ENCODE measurements at regions not wholly inside any gene's neighbourhood (a gene's known extent, or its start where the extent isn't known, plus 50 kb on each side); places are given as distances from the start of the nearest gene placed in this dataset.
"Not testable (repeated sequence)": the region's sequence is repeated elsewhere in the genome, so short reads cannot be mapped to it uniquely, and the experiment has no call there.

GRCh38 chr12:93003531-93004239 is 74.6 kb upstream of the EEA1 start:
- no peak overlapping the region for H3K4me3 ChIP-seq (ENCODE audit: low read length)
- H3K27me3 ChIP-seq (ENCODE audit: control insufficient read depth, insufficient read depth, low read length), result no peaks in the 10 kb centered on the region
- no peaks in the 10 kb centered on the region for H3K36me3 ChIP-seq (ENCODE audit: insufficient read depth, low read length)
- no peak overlapping the region for H3K9ac ChIP-seq (ENCODE audit: low read depth, low read length)
- H3K4me2 ChIP-seq (ENCODE audit: low read length), result no peak overlapping the region
- H3K4me1 ChIP-seq (ENCODE audit: control insufficient read depth, insufficient read depth, low read length), result peaks cover 9% of the 10 kb centered on the region
- no peaks in the 10 kb centered on the region for H3K9me3 ChIP-seq (replicated peaks; ENCODE audit: low read length)

- no peak overlapping the region for H3K4me3 ChIP-seq (ENCODE audit: low read length)
- peaks cover 9% of the 10 kb centered on the region for H3K4me1 ChIP-seq (ENCODE audit: control insufficient read depth, insufficient read depth, low read length)
- H3K27me3 ChIP-seq (ENCODE audit: control insufficient read depth, insufficient read depth, low read length), result no peaks in the 10 kb centered on the region
- no peak overlapping the region for H3K9ac ChIP-seq (ENCODE audit: low read depth, low read length)
- no peak overlapping the region for H3K4me2 ChIP-seq (ENCODE audit: low read length)
- H3K9me3 ChIP-seq (replicated peaks; ENCODE audit: low read length), result no peaks in the 10 kb centered on the region
- no peaks in the 10 kb centered on the region for H3K36me3 ChIP-seq (ENCODE audit: insufficient read depth, low read length)
Measured at GRCh38 chr12:93005928-93006392, 76.9 kb upstream of the EEA1 start.

- no peaks in the 10 kb centered on the region for H3K9me3 ChIP-seq (replicated peaks; ENCODE audit: low read length)
- H3K4me3 ChIP-seq (ENCODE audit: low read length), result no peak overlapping the region
- H3K4me2 ChIP-seq (ENCODE audit: low read length), result no peak overlapping the region
- H3K36me3 ChIP-seq (ENCODE audit: insufficient read depth, low read length), result no peaks in the 10 kb centered on the region
- H3K9ac ChIP-seq (ENCODE audit: low read depth, low read length), result no peak overlapping the region
- no peaks in the 10 kb centered on the region for H3K27me3 ChIP-seq (ENCODE audit: control insufficient read depth, insufficient read depth, low read length)
- peaks cover 9% of the 10 kb centered on the region for H3K4me1 ChIP-seq (ENCODE audit: control insufficient read depth, insufficient read depth, low read length)
Measured at GRCh38 chr12:93006471-93007208, 77.5 kb upstream of the EEA1 start.

- H3K36me3 ChIP-seq (ENCODE audit: insufficient read depth, low read length), result no peaks in the 10 kb centered on the region
- H3K27me3 ChIP-seq (ENCODE audit: control insufficient read depth, insufficient read depth, low read length), result no peaks in the 10 kb centered on the region
- H3K9ac ChIP-seq (ENCODE audit: low read depth, low read length), result no peak overlapping the region
- no peak overlapping the region for H3K4me2 ChIP-seq (ENCODE audit: low read length)
- H3K9me3 ChIP-seq (replicated peaks; ENCODE audit: low read length), result no peaks in the 10 kb centered on the region
- H3K4me1 ChIP-seq (ENCODE audit: control insufficient read depth, insufficient read depth, low read length), result peaks cover 4% of the 10 kb centered on the region
- no peak overlapping the region for H3K4me3 ChIP-seq (ENCODE audit: low read length)
Measured at GRCh38 chr12:93007544-93007943, 78.4 kb upstream of the EEA1 start.

- Histone ChIP-seq H3K27me3 (ENCODE audit: control insufficient read depth, insufficient read depth, low read length) (no peaks in the 10 kb centered on the region), H3K9ac (ENCODE audit: low read depth, low read length) (no peak overlapping the region), H3K36me3 (ENCODE audit: insufficient read depth, low read length) (no peaks in the 10 kb centered on the region), H3K9me3 (replicated peaks; ENCODE audit: low read length) (no peaks in the 10 kb centered on the region), H3K4me1 (ENCODE audit: control insufficient read depth, insufficient read depth, low read length) (no peaks in the 10 kb centered on the region), H3K4me2 (ENCODE audit: low read length) (no peak overlapping the region), H3K4me3 (ENCODE audit: low read length) (no peak overlapping the region)
Measured at GRCh38 chr12:93008044-93008778, 79.1 kb upstream of the EEA1 start.

GRCh38 chr12:93008880-93009279 is 79.8 kb upstream of the EEA1 start:
- H3K4me1 ChIP-seq (ENCODE audit: control insufficient read depth, insufficient read depth, low read length); H3K9ac ChIP-seq (ENCODE audit: low read depth, low read length); H3K9me3 ChIP-seq (replicated peaks; ENCODE audit: low read length); H3K4me3 ChIP-seq (ENCODE audit: low read length); H3K36me3 ChIP-seq (ENCODE audit: insufficient read depth, low read length); H3K27me3 ChIP-seq (ENCODE audit: control insufficient read depth, insufficient read depth, low read length); H3K4me2 ChIP-seq (ENCODE audit: low read length): not testable (repeated sequence)

GRCh38 chr12:93009533-93009932 is 80.4 kb upstream of the EEA1 start:
- no peak overlapping the region for H3K9ac ChIP-seq (ENCODE audit: low read depth, low read length)
- H3K4me3 ChIP-seq (ENCODE audit: low read length), result no peak overlapping the region
- no peaks in the 10 kb centered on the region for H3K9me3 ChIP-seq (replicated peaks; ENCODE audit: low read length)
- no peaks in the 10 kb centered on the region for H3K36me3 ChIP-seq (ENCODE audit: insufficient read depth, low read length)
- no peaks in the 10 kb centered on the region for H3K4me1 ChIP-seq (ENCODE audit: control insufficient read depth, insufficient read depth, low read length)
- no peaks in the 10 kb centered on the region for H3K27me3 ChIP-seq (ENCODE audit: control insufficient read depth, insufficient read depth, low read length)
- no peak overlapping the region for H3K4me2 ChIP-seq (ENCODE audit: low read length)

GRCh38 chr12:93010461-93010860 is 81.4 kb upstream of the EEA1 start:
- H3K9ac ChIP-seq (ENCODE audit: low read depth, low read length), result no peak overlapping the region
- H3K4me3 ChIP-seq (ENCODE audit: low read length), result no peak overlapping the region

GRCh38 chr12:93011100-93011499 is 82.0 kb upstream of the EEA1 start:
- Histone ChIP-seq H3K27me3 (ENCODE audit: control insufficient read depth, insufficient read depth, low read length) (no peaks in the 10 kb centered on the region), H3K36me3 (ENCODE audit: insufficient read depth, low read length) (no peaks in the 10 kb centered on the region), H3K4me1 (ENCODE audit: control insufficient read depth, insufficient read depth, low read length) (peaks cover 3% of the 10 kb centered on the region), H3K4me2 (ENCODE audit: low read length) (no peak overlapping the region), H3K9ac (ENCODE audit: low read depth, low read length) (no peak overlapping the region), H3K4me3 (ENCODE audit: low read length) (no peak overlapping the region), H3K9me3 (replicated peaks; ENCODE audit: low read length) (no peaks in the 10 kb centered on the region)

More at GRCh38 chr12:93010461-93010860, 81.4 kb upstream of the EEA1 start:
- Histone ChIP-seq H3K27me3 (ENCODE audit: control insufficient read depth, insufficient read depth, low read length) (no peaks in the 10 kb centered on the region), H3K36me3 (ENCODE audit: insufficient read depth, low read length) (no peaks in the 10 kb centered on the region), H3K4me1 (ENCODE audit: control insufficient read depth, insufficient read depth, low read length) (no peaks in the 10 kb centered on the region), H3K4me2 (ENCODE audit: low read length) (no peak overlapping the region), H3K9me3 (replicated peaks; ENCODE audit: low read length) (no peaks in the 10 kb centered on the region)

- Histone ChIP-seq H3K27me3 (ENCODE audit: control insufficient read depth, insufficient read depth, low read length) (no peaks in the 10 kb centered on the region), H3K4me1 (ENCODE audit: control insufficient read depth, insufficient read depth, low read length) (peaks cover 3% of the 10 kb centered on the region), H3K4me2 (ENCODE audit: low read length) (no peak overlapping the region), H3K9me3 (replicated peaks; ENCODE audit: low read length) (no peaks in the 10 kb centered on the region), H3K9ac (ENCODE audit: low read depth, low read length) (no peak overlapping the region), H3K36me3 (ENCODE audit: insufficient read depth, low read length) (no peaks in the 10 kb centered on the region), H3K4me3 (ENCODE audit: low read length) (no peak overlapping the region)
Measured at GRCh38 chr12:93015871-93016751, 87.0 kb upstream of the EEA1 start.
